ENCODE measurements at regions not wholly inside any gene's neighbourhood (a gene's known extent, or its start where the extent isn't known, plus 50 kb on each side); places are given as distances from the start of the nearest gene placed in this dataset.

DNA sequence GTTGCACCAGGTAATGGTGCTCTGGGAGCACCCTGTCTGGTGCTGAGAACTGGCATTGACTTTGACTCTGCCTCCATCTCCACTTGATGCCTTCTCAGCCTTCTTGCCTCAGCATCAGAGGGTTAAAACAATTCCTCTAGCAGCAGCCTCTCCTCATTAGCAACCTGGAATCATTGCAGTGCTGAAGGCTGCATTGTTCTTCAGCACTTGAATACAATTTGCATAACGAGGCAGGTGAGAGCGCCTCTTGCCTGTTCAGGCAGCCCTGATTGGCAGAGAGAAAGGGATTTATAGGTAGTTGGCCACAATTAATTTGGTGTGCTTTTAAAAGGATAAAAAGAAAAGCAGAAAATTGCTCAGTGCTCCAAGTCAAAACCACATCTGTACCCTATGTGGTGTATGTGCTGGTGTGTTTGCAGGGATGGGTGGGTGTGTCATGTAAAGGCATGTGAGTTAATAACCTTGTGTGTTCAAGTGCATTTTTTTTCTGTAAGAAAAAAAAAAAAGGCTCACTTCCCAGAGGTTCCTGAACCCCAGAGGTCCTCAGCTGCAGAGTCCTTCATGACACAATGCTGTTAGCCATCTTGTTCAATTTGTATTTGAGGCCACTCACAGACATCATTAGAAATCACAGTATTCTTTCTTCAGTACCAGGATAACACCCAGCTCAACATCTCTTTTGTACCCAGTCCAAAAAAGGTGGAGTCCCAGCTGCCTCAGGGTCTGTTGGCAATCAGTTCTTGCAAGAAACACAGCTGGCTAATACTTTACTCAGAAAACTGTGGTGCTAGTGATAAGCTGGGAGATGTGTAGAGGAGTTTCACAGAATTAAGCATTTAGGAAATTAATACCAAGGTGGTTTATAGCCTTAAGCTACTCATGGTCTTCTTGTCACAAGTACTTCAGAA lies 385.6 kb downstream of the GRIN2B start:
- no peaks in the 10 kb centered on the region for H3K27me3 ChIP-seq (ENCODE audit: control insufficient read depth, insufficient read depth)
- H3K4me1 ChIP-seq (ENCODE audit: control insufficient read depth, insufficient read depth, low read length) = no peaks in the 10 kb centered on the region
- H3K27ac ChIP-seq (ENCODE audit: low read length) = no peak overlapping the region
- ATAC-seq (no peak), DNase-seq (no peak)
- WGBS = 83% methylated on average over 2 of the region's 2 CpGs
- no peaks in the 10 kb centered on the region for H3K9me3 ChIP-seq (ENCODE audit: control insufficient read depth, low read length)
- intact Hi-C loops (cut with DNase I) = no loop called here
- no peak overlapping the region for H3K4me3 ChIP-seq (ENCODE audit: low read length)

DNA sequence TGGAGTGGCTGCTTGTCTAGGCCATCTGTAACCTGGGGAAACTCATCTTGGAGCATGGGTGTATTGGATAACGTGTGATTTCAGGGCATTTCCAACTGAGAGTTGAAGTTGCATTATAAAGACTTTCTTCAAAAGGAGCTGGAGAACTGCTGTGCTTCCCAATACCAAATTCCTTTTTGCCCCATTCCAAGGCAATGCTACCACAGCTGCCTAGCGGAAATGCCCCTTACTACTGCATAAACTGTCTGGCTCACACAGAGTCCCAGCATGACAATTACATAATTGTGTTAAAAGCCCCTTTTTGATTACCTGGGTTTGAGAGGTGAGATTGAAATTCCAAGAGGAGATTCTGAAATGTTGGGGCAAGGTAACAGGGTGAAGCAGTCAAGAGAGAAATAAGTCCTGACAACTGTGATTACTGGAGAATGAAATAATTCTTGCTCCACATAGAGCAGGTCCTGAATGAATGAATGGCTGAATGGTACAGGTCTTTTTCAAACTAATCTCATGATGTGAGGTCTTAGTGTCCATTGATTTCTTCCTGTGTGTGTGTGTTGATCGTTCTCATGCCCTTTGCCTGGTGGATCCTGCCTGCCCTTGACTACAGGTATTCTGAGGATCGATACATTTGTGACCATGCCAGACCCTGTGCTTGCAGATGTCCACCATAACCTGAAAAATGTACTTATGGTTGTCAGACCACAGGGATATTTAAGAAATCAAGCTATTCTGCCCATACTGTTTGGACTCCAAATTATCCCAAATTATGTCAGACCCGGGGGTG lies 386.5 kb downstream of the GRIN2B start:
- WGBS = 84% methylated on average over 5 of the region's 5 CpGs
- ATAC-seq (no peak), DNase-seq (no peak)
- Histone ChIP-seq H3K27ac (ENCODE audit: low read length) (no peak overlapping the region), H3K4me1 (ENCODE audit: control insufficient read depth, insufficient read depth, low read length) (no peaks in the 10 kb centered on the region), H3K4me3 (ENCODE audit: low read length) (no peak overlapping the region), H3K9me3 (ENCODE audit: control insufficient read depth, low read length) (no peaks in the 10 kb centered on the region), H3K27me3 (ENCODE audit: control insufficient read depth, insufficient read depth) (no peaks in the 10 kb centered on the region)
- intact Hi-C loops (cut with DNase I) = no loop called here

DNA sequence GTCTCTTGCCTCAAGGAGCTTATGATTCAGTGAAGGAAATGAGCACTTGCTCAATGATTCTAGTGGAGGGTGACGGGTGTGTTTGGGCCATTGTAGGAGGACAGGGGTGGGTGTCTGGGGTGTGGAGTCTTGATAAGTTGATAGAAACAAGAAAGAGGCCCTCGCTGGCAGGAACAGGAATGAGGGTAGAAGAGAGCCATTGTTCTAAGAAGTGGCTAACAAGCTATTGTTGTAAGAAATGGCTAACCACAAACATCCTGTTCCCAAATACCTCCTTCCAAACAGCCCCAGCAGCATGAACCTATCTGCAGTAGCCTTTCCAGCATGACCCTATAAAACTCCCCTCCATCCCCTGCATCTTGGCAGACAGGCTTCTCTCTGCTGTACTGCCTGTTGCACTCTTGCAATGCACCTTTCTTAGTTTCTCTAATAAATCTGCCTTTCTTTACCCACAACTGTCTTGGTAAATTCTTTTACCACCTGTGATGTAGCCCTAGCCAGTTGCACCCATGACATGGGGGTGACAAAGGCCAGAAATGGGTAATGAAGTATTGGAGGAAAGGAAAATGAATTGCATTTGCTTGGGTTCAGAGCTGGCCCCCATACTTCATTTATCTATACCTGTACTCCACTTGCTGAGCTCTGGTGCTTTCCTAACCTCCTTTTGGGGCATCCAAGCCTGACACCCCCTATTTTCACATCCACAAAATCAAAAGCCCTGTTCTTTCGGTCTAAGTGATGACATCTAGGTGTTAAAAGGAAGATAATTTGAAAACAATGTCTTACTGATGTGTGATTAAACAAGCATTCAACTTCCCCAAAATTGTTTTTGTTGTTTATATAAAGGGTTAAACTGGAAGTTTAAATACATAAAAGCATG lies 389.1 kb downstream of the GRIN2B start:
- Histone ChIP-seq H3K4me3 (ENCODE audit: low read length) (no peak overlapping the region), H3K4me1 (ENCODE audit: control insufficient read depth, insufficient read depth, low read length) (no peaks in the 10 kb centered on the region), H3K9me3 (ENCODE audit: control insufficient read depth, low read length) (no peaks in the 10 kb centered on the region), H3K27me3 (ENCODE audit: control insufficient read depth, insufficient read depth) (peaks cover 4% of the 10 kb centered on the region), H3K27ac (ENCODE audit: low read length) (no peak overlapping the region)
- WGBS = 60% methylated on average over 3 of the region's 3 CpGs
- ATAC-seq = no peak
- intact Hi-C loops (cut with DNase I) = no loop called here
- no peak for DNase-seq

- intact Hi-C loops (cut with DNase I) = no loop called here
- H3K4me1 ChIP-seq (ENCODE audit: control insufficient read depth, insufficient read depth, low read length) = no peaks in the 10 kb centered on the region
- H3K27ac ChIP-seq (ENCODE audit: low read length) = no peak overlapping the region
- ATAC-seq (no peak), DNase-seq (no peak)
- H3K4me3 ChIP-seq (ENCODE audit: low read length) = no peak overlapping the region
- no peaks in the 10 kb centered on the region for H3K9me3 ChIP-seq (ENCODE audit: control insufficient read depth, low read length)
- peaks cover 4% of the 10 kb centered on the region for H3K27me3 ChIP-seq (ENCODE audit: control insufficient read depth, insufficient read depth)
Measured at GRCh38 chr12:13591488-13591887, 389.9 kb downstream of the GRIN2B start.

- ATAC-seq = no peak
- Histone ChIP-seq H3K27me3 (ENCODE audit: control insufficient read depth, insufficient read depth) (peaks cover 4% of the 10 kb centered on the region), H3K4me3 (ENCODE audit: low read length) (no peak overlapping the region), H3K4me1 (ENCODE audit: control insufficient read depth, insufficient read depth, low read length) (no peaks in the 10 kb centered on the region), H3K27ac (ENCODE audit: low read length) (no peak overlapping the region), H3K9me3 (ENCODE audit: control insufficient read depth, low read length) (no peaks in the 10 kb centered on the region)
- DNase-seq = no peak
- intact Hi-C loops (cut with DNase I) = no loop called here
- WGBS = 83% methylated on average over 6 of the region's 6 CpGs
Measured at GRCh38 chr12:13591059-13591458, 390.3 kb downstream of the GRIN2B start.

GRCh38 chr12:13588574-13588973 lies 392.0 kb downstream of the EMP1 start:
- Histone ChIP-seq H3K4me1 (ENCODE audit: control insufficient read depth, insufficient read depth, low read length) (no peaks in the 10 kb centered on the region), H3K9me3 (ENCODE audit: control insufficient read depth, low read length) (no peaks in the 10 kb centered on the region), H3K27me3 (ENCODE audit: control insufficient read depth, insufficient read depth) (peaks cover 4% of the 10 kb centered on the region), H3K4me3 (ENCODE audit: low read length) (no peak overlapping the region), H3K27ac (ENCODE audit: low read length) (no peak overlapping the region)
- no peak for ATAC-seq
- no peak for DNase-seq
- intact Hi-C loops (cut with DNase I) = no loop called here
- WGBS = 55% methylated on average over 4 of the region's 4 CpGs

DNA sequence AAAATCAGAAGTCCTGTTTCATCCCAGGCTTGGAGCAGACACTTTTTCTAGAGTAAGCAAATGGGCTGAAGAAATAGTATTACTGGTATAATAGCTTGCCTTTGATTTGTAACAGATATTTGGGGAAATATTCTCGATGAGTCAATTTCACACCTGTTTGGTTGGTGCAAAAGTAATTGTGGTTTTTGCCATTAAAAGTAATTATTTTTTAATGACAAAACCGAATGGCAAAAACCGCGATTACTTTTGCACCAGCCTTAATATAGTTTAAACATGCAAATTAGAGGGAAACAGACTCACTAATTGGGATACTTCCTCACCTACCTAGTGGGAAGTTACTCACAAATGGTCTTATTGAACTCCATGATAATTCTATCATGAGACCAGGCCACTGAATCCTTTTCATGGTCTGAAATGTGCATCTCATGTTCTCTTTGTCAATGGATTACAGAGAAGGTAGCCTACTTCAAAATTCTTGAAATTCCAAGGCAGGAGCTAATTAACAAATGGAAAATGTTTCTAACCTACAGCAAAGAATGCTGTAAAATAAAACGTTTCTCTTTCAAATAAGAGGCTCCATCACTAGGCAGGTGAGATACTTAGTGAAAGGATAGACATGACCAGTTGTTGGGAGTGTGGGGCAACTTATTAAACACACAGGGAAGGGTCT lies 391.3 kb downstream of the EMP1 start:
- H3K9me3 ChIP-seq (ENCODE audit: control insufficient read depth, low read length) = no peaks in the 10 kb centered on the region
- intact Hi-C loops (cut with DNase I) = no loop called here
- DNase-seq = no peak
- no peak overlapping the region for H3K27ac ChIP-seq (ENCODE audit: low read length)
- WGBS = 68% methylated on average over 5 of the region's 5 CpGs
- no peak for ATAC-seq
- H3K4me1 ChIP-seq (ENCODE audit: control insufficient read depth, insufficient read depth, low read length) = no peaks in the 10 kb centered on the region
- H3K4me3 ChIP-seq (ENCODE audit: low read length) = no peak overlapping the region
- peaks cover 4% of the 10 kb centered on the region for H3K27me3 ChIP-seq (ENCODE audit: control insufficient read depth, insufficient read depth)

DNA sequence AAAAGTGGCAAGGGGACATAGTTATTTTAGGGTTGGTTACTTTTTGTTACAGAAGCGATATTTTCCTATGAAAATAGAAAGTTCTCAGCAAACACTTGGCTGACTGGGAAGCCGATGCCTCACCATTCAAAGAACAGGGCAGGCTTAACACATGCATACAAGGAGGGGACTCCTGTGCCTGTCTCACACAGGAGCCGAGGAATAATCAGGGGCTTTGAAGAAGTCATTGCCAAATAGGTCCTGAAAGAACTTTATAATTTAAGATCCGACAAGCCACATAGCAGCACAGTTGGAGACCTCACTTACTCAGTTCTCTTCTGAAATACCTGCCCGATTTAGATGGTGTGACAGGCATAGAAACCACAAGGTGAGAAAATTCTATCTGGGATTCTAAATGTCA lies 389.8 kb downstream of the EMP1 start:
- Histone ChIP-seq H3K4me3 (ENCODE audit: low read length) (no peak overlapping the region), H3K4me1 (ENCODE audit: control insufficient read depth, insufficient read depth, low read length) (no peaks in the 10 kb centered on the region), H3K9me3 (ENCODE audit: control insufficient read depth, low read length) (no peaks in the 10 kb centered on the region), H3K27me3 (ENCODE audit: control insufficient read depth, insufficient read depth) (peaks cover 4% of the 10 kb centered on the region), H3K27ac (ENCODE audit: low read length) (no peak overlapping the region)
- intact Hi-C loops (cut with DNase I) = no loop called here
- no peak for DNase-seq
- WGBS = 51% methylated on average over 5 of the region's 5 CpGs
- no peak for ATAC-seq

GRCh38 chr12:13584541-13584940 lies 388.0 kb downstream of the EMP1 start:
- peaks cover 4% of the 10 kb centered on the region for H3K27me3 ChIP-seq (ENCODE audit: control insufficient read depth, insufficient read depth)

DNA sequence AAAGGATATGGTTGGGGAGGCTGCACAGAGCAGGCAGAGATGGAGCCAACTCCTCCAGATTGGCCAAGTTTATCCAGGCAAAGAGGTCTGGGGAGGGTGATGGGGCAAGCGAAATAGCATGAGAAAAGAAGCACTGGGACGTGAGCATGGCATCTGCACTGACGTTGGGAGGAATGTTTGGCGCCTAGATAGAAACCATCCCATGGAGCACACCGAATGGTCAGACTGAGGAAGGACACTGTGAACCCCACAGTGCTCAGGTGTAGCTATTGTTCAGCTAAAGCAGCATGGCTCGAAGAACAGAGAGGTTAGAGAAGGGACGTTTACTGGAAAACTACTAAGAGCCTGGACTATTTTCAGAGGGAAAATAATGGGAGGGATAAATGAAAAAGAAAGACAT lies 387.1 kb downstream of the EMP1 start:
- intact Hi-C loops (cut with DNase I) = no loop called here
- WGBS = 77% methylated on average over 7 of the region's 7 CpGs
- ATAC-seq (no peak), DNase-seq (no peak)
- Histone ChIP-seq H3K27ac (ENCODE audit: low read length) (no peak overlapping the region), H3K4me1 (ENCODE audit: control insufficient read depth, insufficient read depth, low read length) (no peaks in the 10 kb centered on the region), H3K4me3 (ENCODE audit: low read length) (no peak overlapping the region), H3K9me3 (ENCODE audit: control insufficient read depth, low read length) (no peaks in the 10 kb centered on the region), H3K27me3 (ENCODE audit: control insufficient read depth, insufficient read depth) (peaks cover 4% of the 10 kb centered on the region)

More at GRCh38 chr12:13584541-13584940, 388.0 kb downstream of the EMP1 start:
- Histone ChIP-seq H3K9me3 (ENCODE audit: control insufficient read depth, low read length) (no peaks in the 10 kb centered on the region), H3K4me3 (ENCODE audit: low read length) (no peak overlapping the region), H3K27ac (ENCODE audit: low read length) (no peak overlapping the region), H3K4me1 (ENCODE audit: control insufficient read depth, insufficient read depth, low read length) (no peaks in the 10 kb centered on the region)
- 80% methylated on average over 2 of the region's 2 CpGs for WGBS
- DNase-seq = no peak
- ATAC-seq = no peak
- intact Hi-C loops (cut with DNase I) = no loop called here

Measured in right cardiac atrium (tissue), 5 donors.